VCaP (cell line): ENCODE measurements at regions not wholly inside any gene's neighbourhood (a gene's known extent, or its start where the extent isn't known, plus 50 kb on each side); places are given as distances from the start of the nearest gene placed in this dataset.

ENCODE experiments used
- H3K27ac ChIP-seq: fragments of 450-650 bp; 2 replicates; pipeline ENCODE4 v1.5.1; 2017
- CTCF ChIP-seq: fragments of 450-650 bp; conservative IDR thresholded peaks from 2 replicates; pipeline ENCODE4 v1.5.1; 2017; ENCODE audit warnings: mild to moderate bottlenecking, moderate library complexity

- TF ChIP-seq CTCF = no peak
- no peak overlapping the region for H3K27ac ChIP-seq
These were observed 78.2 kb upstream of the DLX6 start for GRCh38 chr7:96927131-96927530.

DNA sequence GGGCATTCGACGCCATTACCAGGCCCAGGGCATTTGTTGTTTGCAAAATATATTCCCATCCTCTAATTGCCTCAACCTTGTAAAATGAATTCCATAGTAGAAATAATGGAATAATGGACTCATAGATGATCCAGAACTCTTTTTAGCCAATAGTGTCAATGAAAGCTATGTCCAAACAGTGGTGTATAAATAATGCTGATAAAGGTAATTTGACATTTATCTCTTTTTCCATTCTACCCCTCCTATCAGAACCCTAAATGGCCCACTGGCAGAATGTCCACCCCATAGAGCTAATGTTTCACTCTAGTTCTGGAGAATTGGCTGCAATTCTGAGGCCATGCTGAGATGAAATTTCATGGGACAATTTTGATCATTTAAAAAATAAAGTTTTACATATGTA lies 76.4 kb upstream of the DLX6 start:
- no peak overlapping the region for H3K27ac ChIP-seq
- TF ChIP-seq CTCF = no peak

DNA sequence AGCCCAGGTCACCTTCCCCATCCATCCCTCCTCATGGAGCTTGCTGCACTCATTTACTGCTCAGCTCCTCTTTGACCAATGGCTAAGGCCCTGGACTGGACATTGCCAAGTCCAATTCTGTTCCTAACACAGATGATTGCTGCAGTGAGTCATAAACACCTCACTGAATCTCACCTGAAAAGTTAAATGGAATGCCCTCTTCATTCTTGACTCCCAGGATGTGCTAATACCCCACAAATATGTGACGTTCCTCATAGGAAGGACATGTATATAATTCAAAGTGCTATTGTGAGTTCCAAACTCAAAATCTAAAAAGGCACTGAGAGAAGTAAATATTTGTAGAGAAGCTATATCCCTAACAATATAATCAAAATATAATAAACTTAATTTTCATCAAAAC lies 73.5 kb upstream of the DLX6 start:
- no peak overlapping the region for H3K27ac ChIP-seq
- TF ChIP-seq CTCF = no peak

DNA sequence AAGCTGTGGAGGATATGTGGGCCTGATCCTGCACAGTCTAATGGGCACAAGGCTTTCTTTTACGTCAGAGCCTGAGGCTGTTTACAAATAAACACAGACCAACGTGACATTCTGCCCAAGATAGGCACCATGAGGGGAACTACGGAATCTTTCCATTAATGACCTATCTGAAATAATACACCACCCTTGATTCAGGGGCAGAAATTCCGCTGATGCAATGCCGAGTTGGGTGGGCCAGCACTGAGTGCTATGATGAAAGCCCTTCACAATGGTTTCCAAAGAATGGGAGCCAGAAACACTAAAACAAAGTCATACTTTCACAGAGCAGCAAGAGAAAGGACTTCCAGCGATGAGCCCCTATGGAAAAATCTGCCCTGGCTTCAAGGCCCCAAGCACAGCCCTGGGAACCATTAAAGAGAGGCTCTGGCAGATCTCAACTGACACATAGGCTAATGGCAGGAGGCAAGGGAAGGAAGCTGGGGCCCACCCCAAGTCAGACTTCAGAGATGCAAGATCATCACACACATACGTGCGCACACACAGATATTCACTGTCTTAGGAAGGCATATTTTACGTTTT lies 72.2 kb upstream of the DLX6 start:
- TF ChIP-seq CTCF = no peak

GRCh38 chr7:96936621-96937020 lies 68.7 kb upstream of the DLX6 start:
- no peak overlapping the region for H3K27ac ChIP-seq
- TF ChIP-seq CTCF = no peak

More for the DNA sequence above, 72.2 kb upstream of the DLX6 start:
- no peak overlapping the region for H3K27ac ChIP-seq

GRCh38 chr7:96942112-96942511 lies 63.2 kb upstream of the DLX6 start:
- H3K27ac ChIP-seq = no peak overlapping the region
- no peak for TF ChIP-seq CTCF

- peak overlapping the region; percentile 80 for H3K27ac ChIP-seq
- peak; percentile 65 for TF ChIP-seq CTCF
These were observed 55.6 kb upstream of the DLX6 start for GRCh38 chr7:96949766-96950165.

DNA sequence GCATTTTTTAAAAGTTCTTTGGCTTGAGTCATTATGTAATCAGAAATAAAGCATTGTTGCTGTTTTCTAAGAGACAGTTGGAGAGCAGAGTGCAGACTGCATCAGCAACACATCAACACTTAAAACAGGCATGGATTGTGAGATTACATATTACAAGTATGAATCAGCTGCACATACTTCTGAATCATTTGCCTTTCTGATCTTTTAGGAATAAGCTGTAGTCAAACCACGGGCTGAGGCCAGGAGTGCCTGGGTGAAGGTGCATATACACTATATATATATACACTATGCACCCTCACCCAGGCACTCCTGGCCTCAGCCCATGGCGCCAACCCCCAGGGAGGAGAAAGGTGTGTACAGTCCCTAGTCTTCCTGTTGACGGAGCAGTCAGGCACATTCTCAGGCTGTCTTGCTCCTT lies 52.4 kb upstream of the DLX6 start:
- no peak overlapping the region for H3K27ac ChIP-seq
- no peak for TF ChIP-seq CTCF
